ENCODE measurements at regions not wholly inside any gene's neighbourhood (a gene's known extent, or its start where the extent isn't known, plus 50 kb on each side); places are given as distances from the start of the nearest gene placed in this dataset.

DNA sequence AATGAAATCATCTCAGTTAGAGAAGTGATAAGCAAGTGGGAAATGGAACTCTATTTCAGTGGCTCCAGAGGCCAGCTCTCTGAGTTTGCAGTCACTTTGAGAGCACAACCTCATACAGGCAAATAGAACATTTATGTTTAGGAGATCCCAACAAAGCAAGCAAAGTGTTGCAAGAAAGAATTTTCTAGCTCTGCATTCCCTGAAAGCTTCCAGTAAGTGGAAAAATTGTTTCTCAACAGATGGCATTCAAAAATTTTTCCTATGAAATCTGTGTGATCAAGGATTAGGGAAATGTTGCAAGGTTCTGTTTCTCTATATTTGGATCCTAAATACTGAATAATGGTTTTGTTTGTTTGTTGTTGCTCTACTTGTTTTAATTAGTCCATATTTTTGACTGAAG lies 764.2 kb upstream of the ZNF608 start:
- ATAC-seq (no peak), DNase-seq (ENCODE audit: low read depth, low spot score) (no peak)
- in situ Hi-C loops (cut with HindIII; ENCODE audit: low pct_unique_long_range_greater_than_20kb, low sequenced_read_pairs) = no loop called here
- ChIA-PET CTCF (no interaction called here), POLR2A (no interaction called here)
- Histone ChIP-seq H3K9me3 (ENCODE audit: control insufficient read depth, insufficient read depth, low read depth, low read length) (no peaks in the 10 kb centered on the region), H3K27ac (ENCODE audit: low read length) (peak overlapping the region; percentile 34; the same call in 1 of the 2 replicates), H3K4me3 (ENCODE audit: low read depth in 2 of 2, low read length in 2 of 2) (no peak overlapping the region), H3K4me1 (ENCODE audit: control insufficient read depth, insufficient read depth, low read length) (no peaks in the 10 kb centered on the region), H3K27me3 (ENCODE audit: control insufficient read depth, insufficient read depth, low read length) (no peaks in the 10 kb centered on the region), H3K36me3 (ENCODE audit: control insufficient read depth, insufficient read depth, low read length) (no peaks in the 10 kb centered on the region)
- intact Hi-C loops (cut with micrococcal nuclease; ENCODE audit: unreplicated experiment) = no loop called here
- BruUV-seq (replicated peaks) = no TSS peak
- TF ChIP-seq SIN3A (IDR thresholded peaks at IDR 0.05; ENCODE audit: borderline replicate concordance, insufficient read depth, low read depth, low read length) (no peak), TCF7L2 (IDR thresholded peaks at IDR 0.05; ENCODE audit: low read depth, low read length) (no peak), POLR2AphosphoS5 (IDR thresholded peaks at IDR 0.05; ENCODE audit: low read depth, low read length) (no peak)
- TF ChIP-seq, protein P1, sequence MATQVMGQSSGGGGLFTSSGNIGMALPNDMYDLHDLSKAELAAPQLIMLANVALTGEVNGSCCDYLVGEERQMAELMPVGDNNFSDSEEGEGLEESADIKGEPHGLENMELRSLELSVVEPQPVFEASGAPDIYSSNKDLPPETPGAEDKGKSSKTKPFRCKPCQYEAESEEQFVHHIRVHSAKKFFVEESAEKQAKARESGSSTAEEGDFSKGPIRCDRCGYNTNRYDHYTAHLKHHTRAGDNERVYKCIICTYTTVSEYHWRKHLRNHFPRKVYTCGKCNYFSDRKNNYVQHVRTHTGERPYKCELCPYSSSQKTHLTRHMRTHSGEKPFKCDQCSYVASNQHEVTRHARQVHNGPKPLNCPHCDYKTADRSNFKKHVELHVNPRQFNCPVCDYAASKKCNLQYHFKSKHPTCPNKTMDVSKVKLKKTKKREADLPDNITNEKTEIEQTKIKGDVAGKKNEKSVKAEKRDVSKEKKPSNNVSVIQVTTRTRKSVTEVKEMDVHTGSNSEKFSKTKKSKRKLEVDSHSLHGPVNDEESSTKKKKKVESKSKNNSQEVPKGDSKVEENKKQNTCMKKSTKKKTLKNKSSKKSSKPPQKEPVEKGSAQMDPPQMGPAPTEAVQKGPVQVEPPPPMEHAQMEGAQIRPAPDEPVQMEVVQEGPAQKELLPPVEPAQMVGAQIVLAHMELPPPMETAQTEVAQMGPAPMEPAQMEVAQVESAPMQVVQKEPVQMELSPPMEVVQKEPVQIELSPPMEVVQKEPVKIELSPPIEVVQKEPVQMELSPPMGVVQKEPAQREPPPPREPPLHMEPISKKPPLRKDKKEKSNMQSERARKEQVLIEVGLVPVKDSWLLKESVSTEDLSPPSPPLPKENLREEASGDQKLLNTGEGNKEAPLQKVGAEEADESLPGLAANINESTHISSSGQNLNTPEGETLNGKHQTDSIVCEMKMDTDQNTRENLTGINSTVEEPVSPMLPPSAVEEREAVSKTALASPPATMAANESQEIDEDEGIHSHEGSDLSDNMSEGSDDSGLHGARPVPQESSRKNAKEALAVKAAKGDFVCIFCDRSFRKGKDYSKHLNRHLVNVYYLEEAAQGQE (IDR thresholded peaks at IDR 0.05; ENCODE audit: insufficient read depth in 1 of 2, low read depth in 2 of 2, low read length in 1 of 2) = no peak
- TF ChIP-seq, protein P2, sequence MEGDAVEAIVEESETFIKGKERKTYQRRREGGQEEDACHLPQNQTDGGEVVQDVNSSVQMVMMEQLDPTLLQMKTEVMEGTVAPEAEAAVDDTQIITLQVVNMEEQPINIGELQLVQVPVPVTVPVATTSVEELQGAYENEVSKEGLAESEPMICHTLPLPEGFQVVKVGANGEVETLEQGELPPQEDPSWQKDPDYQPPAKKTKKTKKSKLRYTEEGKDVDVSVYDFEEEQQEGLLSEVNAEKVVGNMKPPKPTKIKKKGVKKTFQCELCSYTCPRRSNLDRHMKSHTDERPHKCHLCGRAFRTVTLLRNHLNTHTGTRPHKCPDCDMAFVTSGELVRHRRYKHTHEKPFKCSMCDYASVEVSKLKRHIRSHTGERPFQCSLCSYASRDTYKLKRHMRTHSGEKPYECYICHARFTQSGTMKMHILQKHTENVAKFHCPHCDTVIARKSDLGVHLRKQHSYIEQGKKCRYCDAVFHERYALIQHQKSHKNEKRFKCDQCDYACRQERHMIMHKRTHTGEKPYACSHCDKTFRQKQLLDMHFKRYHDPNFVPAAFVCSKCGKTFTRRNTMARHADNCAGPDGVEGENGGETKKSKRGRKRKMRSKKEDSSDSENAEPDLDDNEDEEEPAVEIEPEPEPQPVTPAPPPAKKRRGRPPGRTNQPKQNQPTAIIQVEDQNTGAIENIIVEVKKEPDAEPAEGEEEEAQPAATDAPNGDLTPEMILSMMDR (IDR thresholded peaks at IDR 0.05) = no peak

DNA sequence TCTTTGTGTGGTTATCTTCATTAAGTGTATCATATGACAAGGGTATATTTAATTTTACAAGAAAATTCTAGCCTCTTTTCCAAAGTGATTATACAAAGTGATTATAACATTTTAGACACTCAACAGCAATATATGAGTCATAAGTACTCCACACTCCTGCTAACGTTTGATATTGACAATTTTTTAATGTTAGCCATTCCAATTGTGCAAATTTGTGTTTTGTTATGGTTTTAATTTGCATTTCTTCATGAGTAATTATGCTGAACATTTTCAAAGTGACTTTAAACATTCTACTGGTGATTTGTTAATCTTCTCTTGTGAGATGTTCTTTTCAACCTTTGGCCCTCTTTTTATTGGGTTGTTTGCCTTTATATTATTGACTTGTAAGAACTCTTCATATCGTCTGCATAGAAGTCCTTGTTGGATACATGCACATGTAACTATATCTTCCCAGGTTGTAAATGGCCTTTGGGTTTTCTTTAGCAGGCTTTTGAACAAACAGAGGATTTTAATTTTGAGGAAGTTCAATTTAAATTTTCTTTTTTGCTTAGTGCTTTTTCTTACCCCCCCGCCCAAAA lies 771.6 kb upstream of the ZNF608 start:
- Histone ChIP-seq H3K9me3 (ENCODE audit: control insufficient read depth, insufficient read depth, low read depth, low read length) (0 out of 2 replicates have a peak, but pooled peaks cover 4% of the 10 kb centered on the region), H3K4me1 (ENCODE audit: control insufficient read depth, insufficient read depth, low read length) (no peaks in the 10 kb centered on the region), H3K27ac (ENCODE audit: low read length) (no peak overlapping the region; the same call in 1 of the 2 replicates), H3K36me3 (ENCODE audit: control insufficient read depth, insufficient read depth, low read length) (no peaks in the 10 kb centered on the region), H3K27me3 (ENCODE audit: control insufficient read depth, insufficient read depth, low read length) (no peaks in the 10 kb centered on the region), H3K4me3 (ENCODE audit: low read depth in 2 of 2, low read length in 2 of 2) (no peak overlapping the region)
- in situ Hi-C loops (cut with HindIII; ENCODE audit: low pct_unique_long_range_greater_than_20kb, low sequenced_read_pairs) = no loop called here
- intact Hi-C loops (cut with micrococcal nuclease; ENCODE audit: unreplicated experiment) = no loop called here
- no peak for ATAC-seq
- no TSS peak for BruUV-seq (replicated peaks)
- ChIA-PET CTCF (no interaction called here), POLR2A (no interaction called here)
- no peak for DNase-seq (ENCODE audit: low read depth, low spot score)
- TF ChIP-seq POLR2AphosphoS5 (IDR thresholded peaks at IDR 0.05; ENCODE audit: low read depth, low read length) = no peak
- no peak for TF ChIP-seq TCF7L2 (IDR thresholded peaks at IDR 0.05; ENCODE audit: low read depth, low read length)
- TF ChIP-seq SIN3A (IDR thresholded peaks at IDR 0.05; ENCODE audit: borderline replicate concordance, insufficient read depth, low read depth, low read length) = no peak

DNA sequence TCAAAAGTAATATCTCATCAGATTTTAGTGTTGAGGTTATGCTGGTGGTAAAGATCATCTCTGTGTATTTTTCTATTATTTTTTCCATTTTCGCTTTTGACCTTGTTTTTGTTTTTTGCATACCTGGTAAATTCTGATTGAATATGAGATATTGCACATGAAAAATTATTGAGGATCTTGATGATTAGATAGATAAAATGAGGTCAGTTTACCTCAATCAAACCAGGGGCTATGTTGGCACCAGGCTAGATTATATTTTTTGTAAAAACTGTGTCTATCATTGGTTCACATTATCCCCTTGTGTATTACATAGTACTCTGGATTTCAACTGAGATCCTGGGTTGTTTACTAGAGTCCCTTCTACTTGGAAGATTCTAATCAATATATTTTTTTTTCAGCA lies 774.9 kb upstream of the ZNF608 start:
- no peak for ATAC-seq
- CTCF ChIA-PET = no interaction called here
- POLR2A ChIA-PET = no interaction called here
- H3K27me3 ChIP-seq (ENCODE audit: control insufficient read depth, insufficient read depth, low read length) = no peaks in the 10 kb centered on the region
- peak overlapping the region; percentile 51; the same call in 1 of the 2 replicates for H3K27ac ChIP-seq (ENCODE audit: low read length)
- no peak overlapping the region for H3K4me3 ChIP-seq (ENCODE audit: low read depth in 2 of 2, low read length in 2 of 2)
- intact Hi-C loops (cut with micrococcal nuclease; ENCODE audit: unreplicated experiment) = no loop called here
- TF ChIP-seq TCF7L2 (IDR thresholded peaks at IDR 0.05; ENCODE audit: low read depth, low read length) (no peak), SIN3A (IDR thresholded peaks at IDR 0.05; ENCODE audit: borderline replicate concordance, insufficient read depth, low read depth, low read length) (no peak), POLR2AphosphoS5 (IDR thresholded peaks at IDR 0.05; ENCODE audit: low read depth, low read length) (no peak)
- TF ChIP-seq, protein P2 (IDR thresholded peaks at IDR 0.05) = no peak
- TF ChIP-seq, protein P1 (IDR thresholded peaks at IDR 0.05; ENCODE audit: insufficient read depth in 1 of 2, low read depth in 2 of 2, low read length in 1 of 2) = no peak
- no TSS peak for BruUV-seq (replicated peaks)
- no peak for DNase-seq (ENCODE audit: low read depth, low spot score)
- no peaks in the 10 kb centered on the region for H3K4me1 ChIP-seq (ENCODE audit: control insufficient read depth, insufficient read depth, low read length)
- H3K36me3 ChIP-seq (ENCODE audit: control insufficient read depth, insufficient read depth, low read length) = no peaks in the 10 kb centered on the region
- H3K9me3 ChIP-seq (ENCODE audit: control insufficient read depth, insufficient read depth, low read depth, low read length) = 0 out of 2 replicates have a peak, but pooled peaks cover 4% of the 10 kb centered on the region
- in situ Hi-C loops (cut with HindIII; ENCODE audit: low pct_unique_long_range_greater_than_20kb, low sequenced_read_pairs) = no loop called here
